Neural progenitor cell (in vitro differentiated cells): ENCODE measurements at regions not wholly inside any gene's neighbourhood (a gene's known extent, or its start where the extent isn't known, plus 50 kb on each side); places are given as distances from the start of the nearest gene placed in this dataset.

Experiments used
- DNase-seq: peaks from one replicate; pipeline ENCODE4 v3.0.0-alpha.2; 2016; ENCODE audit warnings: low spot score
- H2AFZ ChIP-seq: fragments of 200-600 bp; sonication (generic); replicated peaks from 2 replicates; pipeline ENCODE4 v1.6.1; 2016; ENCODE audit warnings: antibody characterized with exemption
- H3F3A ChIP-seq: fragments of 200-600 bp; sonication (generic); 2 replicates; pipeline ENCODE4 v1.6.1; 2016; ENCODE audit warnings: antibody characterized with exemption, low read depth
- H3K27ac ChIP-seq: fragments of 200-600 bp; sonication (generic); 2 replicates; pipeline ENCODE4 v1.5.1; 2016; ENCODE audit warnings: mild to moderate bottlenecking
- H3K27me3 ChIP-seq: fragments of 200-600 bp; sonication (generic); 2 replicates; pipeline ENCODE4 v1.6.1; 2016; ENCODE audit warnings: mild to moderate bottlenecking, moderate library complexity
- H3K36me3 ChIP-seq: fragments of 200-600 bp; sonication (generic); 2 replicates; pipeline ENCODE4 v1.5.1; 2016
- H3K4me1 ChIP-seq: fragments of 200-600 bp; sonication (generic); 2 replicates; pipeline ENCODE4 v1.6.1; 2016; ENCODE audit warnings: mixed run types
- H3K4me2 ChIP-seq: fragments of 200-600 bp; sonication (generic); 2 replicates; pipeline ENCODE4 v1.6.1; 2016
- H3K4me3 ChIP-seq: fragments of 200-600 bp; sonication (generic); 2 replicates; pipeline ENCODE4 v1.5.1; 2016
- H3K79me2 ChIP-seq: fragments of 200-600 bp; sonication (generic); 2 replicates; pipeline ENCODE4 v1.6.1; 2016; ENCODE audit warnings: low read depth
- H3K9ac ChIP-seq: fragments of 200-600 bp; sonication (generic); 2 replicates; pipeline ENCODE4 v1.6.1; 2016
- H3K9me3 ChIP-seq: fragments of 200-600 bp; sonication (generic); 2 replicates; pipeline ENCODE4 v1.5.1; 2016; ENCODE audit warnings: low read depth
- H4K20me1 ChIP-seq: fragments of 200-600 bp; sonication (generic); 2 replicates; pipeline ENCODE4 v1.6.1; 2016; ENCODE audit warnings: low read depth
- H3K27ac Mint-ChIP-seq: 3 replicates; pipeline ENCODE4 v1.8.0; 2021; ENCODE audit warnings: mixed read lengths
- H3K27me3 Mint-ChIP-seq: 2 replicates; pipeline ENCODE4 v1.8.0; 2022; ENCODE audit warnings: low read depth, mild to moderate bottlenecking, inconsistent platforms, moderate library complexity, mixed read lengths; ENCODE audit not compliant: insufficient read depth
- H3K36me3 Mint-ChIP-seq: 3 replicates; pipeline ENCODE4 v1.8.0; 2021; ENCODE audit warnings: mixed read lengths
- H3K4me1 Mint-ChIP-seq: 3 replicates; pipeline ENCODE4 v1.8.0; 2021; ENCODE audit warnings: mixed read lengths
- H3K4me3 Mint-ChIP-seq: 3 replicates; pipeline ENCODE4 v1.8.0; 2021; ENCODE audit warnings: mild to moderate bottlenecking, moderate library complexity, mixed read lengths
- H3K9me3 Mint-ChIP-seq: 3 replicates; pipeline ENCODE4 v1.8.0; 2020; ENCODE audit warnings: mixed read lengths
- CTCF ChIP-seq: fragments of 200-600 bp; sonication (generic); IDR thresholded peaks from 2 replicates; pipeline ENCODE4 v1.5.1; 2017; ENCODE audit warnings: antibody characterized with exemption, mild to moderate bottlenecking
- EZH2 ChIP-seq: fragments of 200-600 bp; sonication (generic); IDR thresholded peaks from 2 replicates; pipeline ENCODE4 v1.6.1; 2017; ENCODE audit warnings: antibody characterized with exemption, mild to moderate bottlenecking, moderate library complexity
- EZH2phosphoT487 ChIP-seq: fragments of 200-600 bp; sonication (generic); IDR thresholded peaks from 2 replicates; pipeline ENCODE4 v1.6.1; 2017; ENCODE audit warnings: antibody characterized with exemption

GRCh38 chr3:147313513-147313912 lies 92.8 kb downstream of the ZIC4 start:
- no peaks in the 10 kb centered on the region for H3K9me3 Mint-ChIP-seq
- Histone ChIP-seq H3K4me3 (no peak overlapping the region), H4K20me1 (no peaks in the 10 kb centered on the region), H3K27me3 (no peaks in the 10 kb centered on the region), H3K36me3 (no peaks in the 10 kb centered on the region), H3K4me2 (no peak overlapping the region), H3K27ac (no peak overlapping the region), H3K9me3 (no peaks in the 10 kb centered on the region), H3K4me1 (no peaks in the 10 kb centered on the region), H2AFZ (no peak overlapping the region), H3K9ac (no peak overlapping the region), H3K79me2 (no peaks in the 10 kb centered on the region), H3F3A (no peaks in the 10 kb centered on the region)
- H3K27ac Mint-ChIP-seq = no peak overlapping the region
- TF ChIP-seq EZH2 = no peak
- no peak for TF ChIP-seq CTCF
- no peak for TF ChIP-seq EZH2phosphoT487
- DNase-seq = no peak
- H3K36me3 Mint-ChIP-seq = peaks cover 3% of the 10 kb centered on the region
- H3K4me3 Mint-ChIP-seq = no peak overlapping the region
- H3K27me3 Mint-ChIP-seq = peaks cover under 1% of the 10 kb centered on the region
- H3K4me1 Mint-ChIP-seq = no peaks in the 10 kb centered on the region

GRCh38 chr3:147312786-147313280 lies 93.5 kb downstream of the ZIC4 start:
- H3K27ac ChIP-seq = no peak overlapping the region
- no peaks in the 10 kb centered on the region for H3F3A ChIP-seq
- H4K20me1 ChIP-seq = no peaks in the 10 kb centered on the region
- no peaks in the 10 kb centered on the region for H3K27me3 Mint-ChIP-seq
- no peaks in the 10 kb centered on the region for H3K79me2 ChIP-seq
- no peak overlapping the region for H3K4me3 Mint-ChIP-seq
- H3K4me2 ChIP-seq = no peak overlapping the region
- no peak overlapping the region for H2AFZ ChIP-seq
- H3K9me3 ChIP-seq = no peaks in the 10 kb centered on the region
- H3K27me3 ChIP-seq = no peaks in the 10 kb centered on the region
- no peaks in the 10 kb centered on the region for H3K9me3 Mint-ChIP-seq
- H3K4me1 ChIP-seq = no peaks in the 10 kb centered on the region
- peaks cover 5% of the 10 kb centered on the region for H3K36me3 Mint-ChIP-seq
- H3K4me1 Mint-ChIP-seq = no peaks in the 10 kb centered on the region
- no peak overlapping the region for H3K27ac Mint-ChIP-seq
- no peak overlapping the region for H3K4me3 ChIP-seq
- TF ChIP-seq CTCF (no peak), EZH2 (no peak), EZH2phosphoT487 (no peak)
- no peak for DNase-seq
- H3K36me3 ChIP-seq = no peaks in the 10 kb centered on the region
- no peak overlapping the region for H3K9ac ChIP-seq

GRCh38 chr3:147311716-147312115 lies 94.6 kb downstream of the ZIC4 start:
- H3K4me3 ChIP-seq = no peak overlapping the region

More at GRCh38 chr3:147311716-147312115, 94.6 kb downstream of the ZIC4 start:
- Mint-ChIP-seq H3K4me3 (no peak overlapping the region), H3K9me3 (peaks cover 3% of the 10 kb centered on the region), H3K4me1 (no peaks in the 10 kb centered on the region), H3K36me3 (peaks cover 9% of the 10 kb centered on the region), H3K27ac (no peak overlapping the region), H3K27me3 (peaks cover 3% of the 10 kb centered on the region)
- H3K27ac ChIP-seq = no peak overlapping the region
- no peak overlapping the region for H3K9ac ChIP-seq
- no peak overlapping the region for H2AFZ ChIP-seq
- H3K9me3 ChIP-seq = no peaks in the 10 kb centered on the region
- no peaks in the 10 kb centered on the region for H4K20me1 ChIP-seq
- H3K4me1 ChIP-seq = no peaks in the 10 kb centered on the region
- no peaks in the 10 kb centered on the region for H3K27me3 ChIP-seq
- TF ChIP-seq CTCF (no peak), EZH2 (no peak), EZH2phosphoT487 (no peak)
- H3F3A ChIP-seq = no peaks in the 10 kb centered on the region
- no peaks in the 10 kb centered on the region for H3K79me2 ChIP-seq
- H3K4me2 ChIP-seq = no peak overlapping the region
- DNase-seq = no peak
- H3K36me3 ChIP-seq = no peaks in the 10 kb centered on the region
